H9 (cell line): ENCODE measurements at regions not wholly inside any gene's neighbourhood (a gene's known extent, or its start where the extent isn't known, plus 50 kb on each side); places are given as distances from the start of the nearest gene placed in this dataset.

Source experiments
- DNase-seq: peaks from one replicate; pipeline ENCODE4 v3.0.0-alpha.2; 2017
- H2AFZ ChIP-seq: one replicate; pipeline ENCODE4 v1.6.1; 2013; ENCODE audit warnings: mild to moderate bottlenecking, low read length, control low read depth, moderate library complexity
- H2AK5ac ChIP-seq: 2 replicates; pipeline ENCODE4 v1.6.1; 2013; ENCODE audit warnings: low read length, control low read depth, mixed read lengths; ENCODE audit not compliant: insufficient read length
- H2BK120ac ChIP-seq: one replicate; pipeline ENCODE4 v1.6.1; 2013; ENCODE audit warnings: low read depth, mild to moderate bottlenecking, low read length, control low read depth, inconsistent platforms; ENCODE audit not compliant: poor library complexity, severe bottlenecking
- H2BK12ac ChIP-seq: 2 replicates; pipeline ENCODE4 v1.6.1; 2013; ENCODE audit warnings: low read length, control low read depth, mixed read lengths, low read depth; ENCODE audit not compliant: insufficient read length
- H2BK15ac ChIP-seq: 2 replicates; pipeline ENCODE4 v1.6.1; 2013; ENCODE audit warnings: low read depth, low read length, control low read depth
- H2BK20ac ChIP-seq: one replicate; pipeline ENCODE4 v1.6.1; 2013; ENCODE audit warnings: low read depth, mild to moderate bottlenecking, low read length, control low read depth, inconsistent platforms; ENCODE audit not compliant: poor library complexity, severe bottlenecking
- H2BK5ac ChIP-seq: 2 replicates; pipeline ENCODE4 v1.6.1; 2013; ENCODE audit warnings: low read length, control low read depth, mixed read lengths; ENCODE audit not compliant: insufficient read length
- H3K14ac ChIP-seq: 2 replicates; pipeline ENCODE4 v1.6.1; 2013; ENCODE audit warnings: low read length, control low read depth; ENCODE audit not compliant: insufficient read depth
- H3K18ac ChIP-seq: 2 replicates; pipeline ENCODE4 v1.6.1; 2013; ENCODE audit warnings: low read depth, mild to moderate bottlenecking, mixed read lengths, low read length, control low read depth; ENCODE audit not compliant: insufficient read length
- H3K23ac ChIP-seq: 2 replicates; pipeline ENCODE4 v1.6.1; 2013; ENCODE audit warnings: low read length, control low read depth, mixed read lengths, low read depth; ENCODE audit not compliant: insufficient read length
- H3K23me2 ChIP-seq: 2 replicates; pipeline ENCODE4 v1.6.1; 2013; ENCODE audit warnings: low read depth, mild to moderate bottlenecking, mixed read lengths, low read length, control low read depth; ENCODE audit not compliant: insufficient read length, poor library complexity, severe bottlenecking
- H3K27ac ChIP-seq: 2 replicates; pipeline ENCODE4 v1.5.1; 2013; ENCODE audit warnings: low read length, control low read depth, mixed read lengths, low read depth; ENCODE audit not compliant: insufficient read length
- H3K27me3 ChIP-seq: 2 replicates; pipeline ENCODE4 v1.6.1; 2013; ENCODE audit warnings: low read length, control low read depth, inconsistent platforms; ENCODE audit not compliant: insufficient read depth
- H3K4ac ChIP-seq: 2 replicates; pipeline ENCODE4 v1.6.1; 2013; ENCODE audit warnings: low read depth, mild to moderate bottlenecking, control low read depth, inconsistent platforms, low read length, moderate library complexity
- H3K4me1 ChIP-seq: 2 replicates; pipeline ENCODE4 v1.6.1; 2013; ENCODE audit warnings: low read length, control low read depth, inconsistent platforms; ENCODE audit not compliant: insufficient read depth
- H3K4me2 ChIP-seq: 2 replicates; pipeline ENCODE4 v1.6.1; 2013; ENCODE audit warnings: low read length, control low read depth, mixed read lengths; ENCODE audit not compliant: insufficient read length, insufficient read depth
- H3K56ac ChIP-seq: 2 replicates; pipeline ENCODE4 v1.6.1; 2013; ENCODE audit warnings: low read depth, mild to moderate bottlenecking, mixed read lengths, low read length, control low read depth; ENCODE audit not compliant: insufficient read length
- H3K79me1 ChIP-seq: 2 replicates; pipeline ENCODE4 v1.6.1; 2013; ENCODE audit warnings: low read depth, mild to moderate bottlenecking, moderate library complexity, low read length, control low read depth, inconsistent platforms; ENCODE audit not compliant: insufficient read depth, poor library complexity, severe bottlenecking
- H3K79me2 ChIP-seq: 2 replicates; pipeline ENCODE4 v1.6.1; 2013; ENCODE audit warnings: low read length, control low read depth, inconsistent platforms; ENCODE audit not compliant: insufficient read depth
- H3K9ac ChIP-seq: 2 replicates; pipeline ENCODE4 v1.6.1; 2013; ENCODE audit warnings: low read length, control low read depth, mixed read lengths; ENCODE audit not compliant: insufficient read length; ENCODE audit errors: extremely low read depth
- H3K9me3 ChIP-seq: one replicate; pipeline ENCODE4 v1.6.1; 2013; ENCODE audit warnings: low read depth, low read length, inconsistent platforms; ENCODE audit not compliant: control insufficient read depth
- H3T11ph ChIP-seq: one replicate; pipeline ENCODE4 v1.6.1; 2013; ENCODE audit warnings: mild to moderate bottlenecking, low read length, control low read depth, inconsistent platforms
- H4K20me1 ChIP-seq: one replicate; pipeline ENCODE4 v1.6.1; 2013; ENCODE audit not compliant: control insufficient read depth, insufficient read length, insufficient read depth
- H4K5ac ChIP-seq: 2 replicates; pipeline ENCODE4 v1.6.1; 2013; ENCODE audit warnings: low read depth, mild to moderate bottlenecking, mixed read lengths, low read length, control low read depth; ENCODE audit not compliant: insufficient read length
- H4K8ac ChIP-seq: replicated peaks from 2 replicates; pipeline ENCODE4 v1.6.1; 2013; ENCODE audit warnings: low read length, control low read depth, mixed read lengths, low read depth; ENCODE audit not compliant: insufficient read length
- H4K91ac ChIP-seq: 2 replicates; pipeline ENCODE4 v1.6.1; 2013; ENCODE audit warnings: low read depth, mild to moderate bottlenecking, moderate library complexity, mixed read lengths, low read length, control low read depth; ENCODE audit not compliant: insufficient read length
- H3K27ac Mint-ChIP-seq, 3 experiments: 2 replicates in 2 of 3; 3 replicates in 1 of 3; pipeline ENCODE4 v1.8.0; 2020 to 2021; ENCODE audit warnings: mixed read lengths in 3 of 3, mild to moderate bottlenecking in 1 of 3, moderate library complexity in 1 of 3
- H3K27me3 Mint-ChIP-seq: 2 replicates; pipeline ENCODE4 v1.8.0; 2021; ENCODE audit warnings: low read depth, mild to moderate bottlenecking, moderate library complexity, mixed read lengths
- H3K36me3 Mint-ChIP-seq, 3 experiments: 2 replicates in 2 of 3; 3 replicates in 1 of 3; pipeline ENCODE4 v1.8.0; 2020 to 2021; ENCODE audit warnings: low read depth in 3 of 3, mixed read lengths in 3 of 3; ENCODE audit not compliant: insufficient read depth in 1 of 3
- H3K4me1 Mint-ChIP-seq, 2 experiments: 2 replicates each; pipeline ENCODE4 v1.8.0; 2020; ENCODE audit warnings: mixed read lengths in 2 of 2
- H3K4me3 Mint-ChIP-seq, 2 experiments: 2 replicates in 1 of 2; 3 replicates in 1 of 2; pipeline ENCODE4 v1.8.0; 2020 to 2021; ENCODE audit warnings: mild to moderate bottlenecking in 2 of 2, mixed read lengths in 2 of 2, moderate library complexity in 1 of 2
- H3K9me3 Mint-ChIP-seq, 2 experiments: 2 replicates in 1 of 2; 3 replicates in 1 of 2; pipeline ENCODE4 v1.8.0; 2020; ENCODE audit warnings: mild to moderate bottlenecking in 2 of 2, mixed read lengths in 2 of 2, moderate library complexity in 1 of 2
- WGBS: extraction: QIAGEN DNeasy Blood & Tissue Kit; methylation state at CpG from one replicate; pipeline ENCODE4 v1.1.7; 2013; ENCODE audit warnings: missing lambda C conversion rate, low lambda C conversion rate, mixed read lengths; ENCODE audit not compliant: insufficient read length; ENCODE audit errors: extremely low coverage; 5-methylcytosine and 5-hydroxymethylcytosine counted together
- TF ChIP-seq, protein P1 (sequence below): fragments of 200-600 bp; sonication (generic); conservative IDR thresholded peaks from 3 replicates; pipeline ENCODE4 v1.8.0; 2021; ENCODE audit warnings: antibody characterized with exemption, mild to moderate bottlenecking

DNA sequence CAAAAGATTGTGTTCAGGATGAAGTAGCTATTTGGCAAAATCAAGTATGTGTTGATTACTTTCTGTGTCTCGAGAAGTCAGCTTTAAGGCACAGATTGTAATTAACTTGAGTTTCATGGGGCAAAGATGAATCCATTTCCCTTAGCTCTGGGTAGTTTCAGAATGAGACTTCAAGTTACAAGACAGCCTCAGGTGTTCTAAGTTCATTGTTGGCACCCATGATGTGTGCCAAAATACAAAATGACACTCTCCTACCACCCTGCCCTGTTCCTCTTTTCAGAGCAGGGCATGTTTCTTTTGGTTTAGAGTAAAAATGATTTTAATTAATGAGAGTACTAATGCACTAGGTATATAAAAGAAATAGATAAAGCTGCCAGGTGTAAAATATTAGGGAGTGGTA, 797.6 kb upstream of the POT1 start:
- no peaks in the 10 kb centered on the region for H3K79me1 ChIP-seq
- H2BK15ac ChIP-seq, result no peak overlapping the region
- Mint-ChIP-seq H3K9me3 (no peaks in the 10 kb centered on the region), H3K27me3 (no peaks in the 10 kb centered on the region), H3K4me3 (no peak overlapping the region), H3K36me3 (no peaks in the 10 kb centered on the region), H3K4me1 (no peaks in the 10 kb centered on the region), H3K27ac (no peak overlapping the region)
- H3K9ac ChIP-seq, result no peak overlapping the region
- H3K23ac ChIP-seq, result no peak overlapping the region
- no peak overlapping the region for H4K91ac ChIP-seq
- H3K79me2 ChIP-seq, result no peaks in the 10 kb centered on the region
- no peak overlapping the region for H3K14ac ChIP-seq
- WGBS, result no CpG with 5 or more reads among the region's 1 CpG
- H2BK12ac ChIP-seq, result no peak overlapping the region
- no peak overlapping the region for H4K5ac ChIP-seq
- DNase-seq, result no peak
- H3K27ac ChIP-seq, result no peak overlapping the region
- H3K27me3 ChIP-seq, result no peaks in the 10 kb centered on the region
- H3K4ac ChIP-seq, result no peak overlapping the region
- H3K23me2 ChIP-seq, result no peaks in the 10 kb centered on the region
- H2AK5ac ChIP-seq, result no peak overlapping the region
- no peak overlapping the region for H2BK120ac ChIP-seq
- TF ChIP-seq, protein P1, sequence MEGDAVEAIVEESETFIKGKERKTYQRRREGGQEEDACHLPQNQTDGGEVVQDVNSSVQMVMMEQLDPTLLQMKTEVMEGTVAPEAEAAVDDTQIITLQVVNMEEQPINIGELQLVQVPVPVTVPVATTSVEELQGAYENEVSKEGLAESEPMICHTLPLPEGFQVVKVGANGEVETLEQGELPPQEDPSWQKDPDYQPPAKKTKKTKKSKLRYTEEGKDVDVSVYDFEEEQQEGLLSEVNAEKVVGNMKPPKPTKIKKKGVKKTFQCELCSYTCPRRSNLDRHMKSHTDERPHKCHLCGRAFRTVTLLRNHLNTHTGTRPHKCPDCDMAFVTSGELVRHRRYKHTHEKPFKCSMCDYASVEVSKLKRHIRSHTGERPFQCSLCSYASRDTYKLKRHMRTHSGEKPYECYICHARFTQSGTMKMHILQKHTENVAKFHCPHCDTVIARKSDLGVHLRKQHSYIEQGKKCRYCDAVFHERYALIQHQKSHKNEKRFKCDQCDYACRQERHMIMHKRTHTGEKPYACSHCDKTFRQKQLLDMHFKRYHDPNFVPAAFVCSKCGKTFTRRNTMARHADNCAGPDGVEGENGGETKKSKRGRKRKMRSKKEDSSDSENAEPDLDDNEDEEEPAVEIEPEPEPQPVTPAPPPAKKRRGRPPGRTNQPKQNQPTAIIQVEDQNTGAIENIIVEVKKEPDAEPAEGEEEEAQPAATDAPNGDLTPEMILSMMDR, result no peak
- no peak overlapping the region for H3K4me2 ChIP-seq
- H3K4me1 ChIP-seq, result no peaks in the 10 kb centered on the region
- H2BK5ac ChIP-seq, result no peak overlapping the region
- no peak overlapping the region for H2AFZ ChIP-seq
- H4K8ac ChIP-seq, result no peak overlapping the region
- H3K9me3 ChIP-seq, result no peaks in the 10 kb centered on the region
- no peak overlapping the region for H2BK20ac ChIP-seq
- no peak overlapping the region for H3K18ac ChIP-seq
- no peak overlapping the region for H3T11ph ChIP-seq
- no peak overlapping the region for H3K56ac ChIP-seq
- no peaks in the 10 kb centered on the region for H4K20me1 ChIP-seq
